M059J (cell line): ENCODE measurements at regions not wholly inside any gene's neighbourhood (a gene's known extent, or its start where the extent isn't known, plus 50 kb on each side); places are given as distances from the start of the nearest gene placed in this dataset.
A peak's percentile ranks its signal among the peaks of the same experiment; 100 is the strongest.
"Not testable (repeated sequence)": the region's sequence is repeated elsewhere in the genome, so short reads cannot be mapped to it uniquely, and the experiment has no call there.

ENCODE experiments used
- DNase-seq: peaks from one replicate; pipeline ENCODE4 v3.0.0-alpha.2; 2012; ENCODE audit warnings: low read depth

- no peak for DNase-seq
Measured at GRCh38 chrX:40373641-40374040, 207.1 kb upstream of the ATP6AP2 start.

GRCh38 chrX:40373025-40373424 is 207.7 kb upstream of the ATP6AP2 start:
- DNase-seq = no peak

GRCh38 chrX:40371376-40371775 is 209.4 kb upstream of the ATP6AP2 start:
- no peak for DNase-seq

DNA sequence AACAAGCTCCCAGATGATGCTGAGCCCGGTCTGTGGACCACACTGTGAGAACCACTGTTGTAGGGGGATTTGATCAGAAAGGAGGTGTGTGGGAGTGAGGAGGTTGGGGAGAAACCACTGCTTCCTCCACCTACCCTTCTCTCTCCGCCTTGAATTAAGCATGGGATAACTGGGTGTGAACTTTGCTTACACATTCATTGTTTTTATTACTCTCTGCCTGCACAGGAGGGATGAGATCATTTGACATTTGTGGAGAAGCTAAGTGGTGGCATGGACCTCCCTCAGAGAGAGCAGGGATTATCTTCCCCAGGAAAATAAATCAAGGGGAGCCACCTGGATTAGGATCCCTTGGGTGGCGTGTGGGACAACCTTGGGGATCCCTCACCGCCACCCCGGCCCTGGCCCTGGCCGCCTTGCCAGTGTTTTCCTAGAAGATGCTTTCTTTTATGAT is 212.1 kb upstream of the ATP6AP2 start:
- no peak for DNase-seq

GRCh38 chrX:40366661-40367060 is 214.1 kb upstream of the ATP6AP2 start:
- DNase-seq = no peak

DNA sequence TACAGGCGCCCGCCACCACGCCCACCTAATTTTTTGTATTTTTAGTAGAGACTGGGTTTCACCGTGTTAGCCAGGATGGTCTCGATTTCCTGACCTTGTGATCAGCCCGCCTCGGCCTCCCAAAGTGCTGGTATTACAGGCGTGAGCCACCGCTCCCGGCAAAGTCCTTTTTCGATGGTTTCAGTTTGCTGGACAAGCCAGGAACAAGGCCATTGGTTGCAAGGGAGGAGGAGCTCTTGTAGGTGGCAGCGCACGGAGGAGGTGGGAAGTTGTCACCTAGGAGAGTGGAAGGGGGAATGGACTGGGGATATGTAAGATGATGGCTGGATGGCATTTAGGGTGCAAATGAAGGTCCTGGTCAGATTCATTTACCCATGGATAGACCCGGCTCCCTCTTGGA is 218.5 kb upstream of the ATP6AP2 start:
- DNase-seq = not testable (repeated sequence)

GRCh38 chrX:40360557-40360956 is 220.2 kb upstream of the ATP6AP2 start:
- no peak for DNase-seq

DNA sequence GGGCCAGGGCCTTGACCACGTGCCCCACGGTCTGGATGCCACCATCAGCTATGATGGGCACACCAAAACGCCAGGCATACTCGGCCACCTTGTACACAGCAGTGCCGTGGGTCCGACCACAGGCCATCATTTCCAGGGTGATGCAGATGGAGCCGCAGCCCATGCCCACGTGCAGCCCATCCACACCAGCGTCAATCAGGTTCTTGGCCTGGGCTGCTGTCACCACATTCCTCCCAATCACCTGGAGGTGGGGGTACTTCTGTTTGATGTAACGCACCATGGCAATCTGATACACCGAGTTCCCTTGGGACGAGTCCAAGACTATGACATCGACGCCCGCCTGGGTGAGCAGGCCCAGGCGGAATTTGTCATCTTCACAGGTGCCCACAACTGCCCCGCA is 221.2 kb upstream of the ATP6AP2 start:
- no peak for DNase-seq

DNA sequence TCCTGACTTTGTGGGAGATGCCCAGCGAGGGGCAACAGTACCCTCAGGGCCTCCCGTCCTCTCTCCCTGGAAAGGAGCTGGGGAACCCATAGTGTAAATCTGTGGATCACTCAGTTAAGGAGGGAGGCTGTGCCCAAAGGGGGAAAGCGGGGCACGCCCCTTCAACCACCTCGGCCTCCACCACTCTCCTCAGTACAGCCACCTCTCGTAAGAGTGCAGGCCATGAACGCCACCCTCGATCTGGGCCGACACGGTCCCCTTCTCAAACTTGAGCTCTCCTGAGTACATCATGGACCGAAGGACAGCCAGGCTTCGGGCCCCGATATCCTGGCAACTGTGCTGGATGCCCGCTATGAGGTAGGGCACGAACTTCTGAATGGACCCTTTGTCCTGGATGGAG is 221.8 kb upstream of the ATP6AP2 start:
- no peak for DNase-seq

GRCh38 chrX:40349251-40349650 is 231.5 kb upstream of the ATP6AP2 start:
- DNase-seq = no peak

DNA sequence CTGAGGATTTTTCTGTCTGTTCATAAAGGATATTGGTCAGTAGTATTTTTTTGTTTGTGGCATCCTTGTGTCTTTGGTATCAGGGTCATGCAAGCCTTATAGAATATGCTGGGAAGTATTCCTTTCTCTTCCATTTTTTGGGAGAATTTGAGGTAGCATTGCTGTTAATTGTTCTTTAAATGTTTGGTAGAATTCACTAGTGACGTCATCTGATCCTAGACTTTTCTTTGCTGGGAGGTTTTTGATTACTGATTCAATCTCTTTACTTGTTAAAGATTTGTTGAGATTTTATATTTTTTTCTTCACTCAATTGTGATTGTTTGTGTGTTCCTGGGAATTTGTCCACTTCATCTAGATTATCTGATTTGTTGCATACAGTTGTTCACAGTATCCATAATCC is 234.4 kb upstream of the ATP6AP2 start:
- no peak for DNase-seq

GRCh38 chrX:40343319-40343718 is 237.5 kb upstream of the ATP6AP2 start:
- no peak for DNase-seq

DNA sequence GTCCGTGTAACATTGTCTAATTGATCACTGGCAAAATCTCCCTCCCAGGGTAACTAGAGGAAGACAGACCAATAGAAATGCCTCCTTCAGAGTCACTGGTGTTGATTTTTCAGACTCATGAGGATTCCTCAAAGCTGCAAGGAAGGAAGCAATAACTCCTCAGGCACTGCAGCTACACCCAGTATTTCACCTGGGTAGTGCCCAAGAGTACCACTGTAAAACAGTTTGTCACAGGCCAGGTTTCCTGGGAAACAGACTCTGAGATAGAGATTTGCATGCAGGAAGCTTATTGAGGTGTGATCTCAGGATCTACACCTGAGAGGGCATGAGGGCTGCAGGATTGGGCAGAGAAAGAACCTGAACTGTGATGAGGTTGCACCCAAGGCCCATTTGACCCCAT is 240.7 kb upstream of the ATP6AP2 start:
- DNase-seq = no peak

GRCh38 chrX:40333344-40333743 is 235.6 kb upstream of the BCOR start:
- no peak for DNase-seq

DNA sequence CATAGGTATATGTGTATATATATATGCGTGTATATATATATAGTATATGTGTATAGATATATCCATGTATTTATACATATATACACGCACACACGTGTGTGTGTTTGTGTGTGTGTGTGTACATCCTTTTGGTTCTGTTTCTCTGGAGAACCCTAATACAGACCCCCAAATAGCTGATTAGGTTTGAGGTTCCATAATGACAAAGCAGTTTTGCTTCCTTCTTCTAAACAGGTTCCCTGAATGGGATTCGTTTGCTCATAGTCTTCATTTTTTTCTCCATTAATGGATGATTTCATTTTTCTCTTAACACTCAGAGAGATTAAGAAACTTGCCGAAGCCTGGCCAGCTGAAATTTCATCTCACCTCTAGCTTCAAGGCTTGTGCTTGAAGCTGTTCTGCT is 234.0 kb upstream of the BCOR start:
- DNase-seq = no peak

DNA sequence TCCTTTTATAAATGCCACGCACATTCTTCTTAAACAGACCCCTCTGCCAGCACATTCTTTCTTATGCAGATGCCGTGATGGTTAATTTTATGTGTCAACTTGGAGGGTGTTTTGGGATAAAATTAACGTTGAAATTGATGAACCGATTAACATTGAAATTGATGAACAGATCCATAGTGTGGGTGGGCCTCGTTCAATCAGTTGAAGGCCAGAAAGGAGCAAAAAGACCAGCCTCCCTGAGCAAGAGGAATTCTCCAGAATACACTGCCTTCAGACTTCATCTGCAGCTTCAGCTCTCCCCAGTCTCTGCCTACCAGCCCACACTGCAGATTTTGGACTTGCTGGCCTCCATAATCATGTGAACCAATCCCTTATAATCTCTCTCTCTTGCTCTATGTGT is 233.6 kb upstream of the BCOR start:
- DNase-seq = no peak

DNA sequence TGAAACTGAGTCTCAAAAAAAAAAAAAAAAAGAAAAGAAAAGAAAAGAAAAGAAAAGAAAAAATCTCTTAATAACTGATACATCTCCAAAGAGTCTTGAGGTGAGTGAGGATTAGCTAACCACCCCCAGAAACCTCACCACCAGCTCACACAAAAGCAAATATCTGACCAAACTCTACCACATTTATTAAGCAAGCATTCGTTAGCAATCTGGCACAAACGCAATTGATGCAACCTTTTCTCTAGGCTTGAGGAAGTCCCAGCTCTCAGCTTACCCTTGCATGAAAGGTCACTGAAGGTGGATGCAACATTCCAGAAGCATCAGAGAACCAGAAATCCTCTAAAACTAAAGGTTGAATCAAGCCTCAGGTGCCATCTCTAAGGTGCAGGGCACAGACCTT is 231.9 kb upstream of the BCOR start:
- DNase-seq = no peak

DNA sequence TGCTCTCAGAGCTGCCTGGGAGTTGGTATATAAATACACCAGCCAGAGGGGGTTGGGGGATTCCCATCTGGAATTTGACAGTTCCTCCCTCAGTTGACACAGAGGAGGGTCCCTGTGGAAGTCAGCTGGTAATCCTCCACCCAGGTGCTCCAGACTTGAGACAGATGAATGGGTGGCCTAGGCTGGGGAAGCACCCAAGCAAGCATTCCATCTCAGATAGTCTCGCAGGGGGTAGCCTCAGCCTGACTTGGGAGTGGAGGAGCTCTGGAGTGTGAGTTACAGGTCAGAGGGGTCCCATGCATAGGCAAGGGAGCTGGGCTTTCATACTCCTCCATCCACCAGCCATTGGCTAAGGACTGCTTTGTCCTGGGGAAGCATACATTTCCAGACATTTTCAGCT is 229.3 kb upstream of the BCOR start:
- no peak for DNase-seq

GRCh38 chrX:40326186-40326965 is 228.6 kb upstream of the BCOR start:
- DNase-seq = peak; percentile 13

- no peak for DNase-seq
Measured at GRCh38 chrX:40325161-40325560, 227.4 kb upstream of the BCOR start.

DNA sequence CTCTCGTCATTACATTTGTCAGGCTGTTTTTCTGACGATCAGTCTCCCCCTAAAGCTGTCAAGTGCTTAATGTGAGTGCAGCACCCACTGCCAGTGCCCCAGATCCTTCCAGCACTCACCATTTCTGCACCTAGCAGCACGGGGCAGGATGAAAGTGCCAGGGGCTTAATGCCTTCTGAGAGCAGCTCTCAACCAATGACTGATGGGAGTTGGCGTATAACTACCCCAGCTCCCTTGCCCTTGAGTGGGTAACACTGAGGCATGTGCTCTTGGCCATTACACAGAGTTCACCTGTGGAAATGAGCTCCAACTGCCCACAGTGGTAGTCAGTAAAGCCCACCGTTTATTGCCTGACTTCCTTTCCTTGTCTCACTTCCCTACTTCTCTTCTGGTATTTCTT is 226.2 kb upstream of the BCOR start:
- DNase-seq = no peak

- DNase-seq = no peak
Measured at GRCh38 chrX:40320819-40321218, 223.1 kb upstream of the BCOR start.

- DNase-seq = no peak
Measured at GRCh38 chrX:40318801-40319200, 221.0 kb upstream of the BCOR start.

DNA sequence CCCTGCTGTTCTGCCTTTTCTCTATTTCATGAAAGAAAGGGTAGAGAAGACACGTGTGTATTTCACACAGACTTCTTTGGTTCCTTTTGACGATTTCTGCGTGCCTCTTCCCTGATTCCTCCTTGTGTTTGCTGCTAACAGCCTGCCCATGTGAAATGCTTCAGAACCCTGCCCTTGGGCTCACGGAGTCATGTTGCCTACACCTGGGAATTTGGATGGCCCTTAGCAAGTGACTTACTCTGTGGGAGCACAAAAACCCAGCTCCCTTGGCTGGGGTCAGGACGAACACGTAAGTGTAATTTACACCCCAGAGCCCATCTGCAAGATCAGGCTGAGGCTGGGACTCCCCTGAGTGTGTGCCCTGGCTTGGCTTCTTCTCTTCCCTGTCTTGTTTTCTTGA is 220.3 kb upstream of the BCOR start:
- no peak for DNase-seq
